Activated T-helper 9 cell treated with anti-CD3 and anti-CD28 coated beads, Interleukin-2, amount 50 U/mL, for 16 hours (primary cell): ENCODE measurements at regions not wholly inside any gene's neighbourhood (a gene's known extent, or its start where the extent isn't known, plus 50 kb on each side); places are given as distances from the start of the nearest gene placed in this dataset.

Experiments
- DNase-seq: peaks from one replicate; pipeline ENCODE4 v3.0.0-alpha.2; 2020; ENCODE audit warnings: low read depth

DNA sequence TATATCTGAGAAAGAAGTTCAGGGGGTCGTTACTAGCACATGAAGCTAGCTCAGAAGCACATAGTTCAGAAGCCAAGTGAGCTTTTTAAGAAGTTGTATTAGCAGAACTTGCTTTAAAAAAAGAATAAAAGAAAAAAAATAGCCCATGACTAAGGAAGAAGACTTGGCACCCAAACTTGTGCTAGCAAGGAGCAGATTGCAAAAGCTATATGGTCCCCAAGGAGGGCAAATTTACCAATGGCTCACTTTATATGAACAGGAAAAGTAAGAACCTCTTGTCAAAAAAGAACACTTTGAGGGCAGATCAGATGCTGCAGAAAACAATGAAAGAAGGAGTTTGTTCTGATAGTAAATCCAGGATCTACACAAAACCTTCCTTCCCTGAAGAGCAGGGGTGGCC is 486.5 kb upstream of the ACVR2A start:
- DNase-seq: no peak

DNA sequence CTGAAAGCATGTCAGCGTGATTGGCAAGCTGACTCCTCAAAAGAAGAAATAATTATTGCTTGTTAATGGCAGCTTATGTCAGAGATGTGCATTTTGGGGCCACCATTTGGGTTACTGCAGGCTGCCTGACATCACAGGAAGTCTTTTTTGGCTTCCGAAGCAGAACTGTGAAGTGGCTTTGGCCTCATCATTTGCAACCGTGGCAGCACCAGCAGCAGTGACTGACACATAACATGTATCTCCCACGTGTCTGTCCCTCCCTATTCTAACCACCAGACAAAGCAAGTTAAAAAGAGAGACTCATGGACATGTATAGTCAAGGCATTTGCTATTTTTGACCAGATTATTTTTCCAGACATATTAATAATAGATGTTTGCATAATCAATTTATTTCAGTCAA is 488.7 kb upstream of the ACVR2A start:
- DNase-seq: no peak

DNA sequence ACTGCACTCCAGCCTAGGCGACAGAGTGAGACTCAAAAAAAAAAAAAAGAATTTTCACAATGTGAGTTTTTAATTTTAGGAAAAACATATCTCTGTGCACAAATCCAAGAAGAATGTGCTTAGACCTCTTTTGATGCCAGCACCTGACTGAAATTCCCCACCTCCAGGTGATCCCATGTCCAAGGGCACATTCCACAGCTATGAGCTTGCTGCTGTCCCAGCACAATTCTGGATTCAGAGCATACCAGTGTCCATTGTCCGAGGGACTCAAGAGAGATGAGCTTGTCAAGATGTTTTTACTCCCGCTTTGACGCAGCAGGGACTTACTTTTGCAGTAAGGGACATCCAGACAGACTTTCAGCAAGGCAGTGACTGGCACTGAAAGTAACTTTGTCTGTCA is 489.1 kb upstream of the ACVR2A start:
- no peak for DNase-seq

DNA sequence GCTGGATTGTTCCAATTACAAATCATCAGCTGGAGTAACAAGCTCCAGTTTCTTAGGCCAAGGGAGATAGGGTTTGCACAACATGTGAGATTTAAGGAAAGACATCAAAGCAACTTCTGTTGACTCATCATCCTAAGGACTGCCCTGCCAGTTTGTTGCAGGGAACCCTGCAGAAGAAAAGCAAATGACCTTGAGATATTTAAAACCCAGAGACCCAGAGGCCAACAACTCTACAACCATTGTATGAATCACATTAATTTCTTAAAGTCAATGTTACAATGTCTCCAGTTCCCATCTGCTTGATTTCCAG is 491.8 kb upstream of the ACVR2A start:
- DNase-seq: no peak

DNA sequence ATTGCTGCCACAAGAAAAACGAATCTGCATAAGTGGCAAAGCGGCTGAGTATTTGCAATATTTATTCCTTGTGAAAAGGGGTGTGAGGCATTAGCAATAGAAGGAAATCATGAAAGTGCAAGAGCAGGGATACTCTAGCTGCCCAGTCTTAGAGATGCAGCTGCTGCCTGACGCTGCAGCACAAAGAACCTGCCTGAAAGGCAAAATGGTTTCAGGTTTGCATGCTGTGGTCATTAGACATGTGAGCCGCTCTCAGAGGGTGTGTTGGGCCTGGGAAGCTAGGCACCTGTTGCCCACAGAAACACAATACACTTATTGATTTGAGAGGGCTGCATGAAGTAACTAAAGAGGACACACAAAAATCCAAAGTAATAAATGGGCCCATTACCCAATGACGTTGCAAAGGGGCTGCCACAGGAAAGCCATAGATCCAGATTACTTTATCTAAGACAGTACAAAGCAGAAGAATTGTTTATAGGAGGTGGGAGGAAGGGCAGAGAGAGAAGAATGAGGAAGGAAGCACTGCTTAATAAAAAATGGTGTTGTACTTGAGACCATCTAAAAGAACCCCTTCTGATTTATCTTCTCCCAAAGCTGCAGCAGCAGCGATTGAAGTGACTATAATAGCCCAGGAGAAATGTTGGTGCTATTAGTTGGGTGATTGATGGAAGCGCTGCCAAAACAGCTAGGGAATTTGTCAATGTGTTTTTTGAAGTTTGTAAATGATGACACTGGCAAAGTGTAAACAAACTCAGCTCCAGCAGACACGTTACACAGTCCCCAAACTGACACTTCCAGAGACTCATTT is 492.4 kb upstream of the ACVR2A start:
- no peak for DNase-seq

DNA sequence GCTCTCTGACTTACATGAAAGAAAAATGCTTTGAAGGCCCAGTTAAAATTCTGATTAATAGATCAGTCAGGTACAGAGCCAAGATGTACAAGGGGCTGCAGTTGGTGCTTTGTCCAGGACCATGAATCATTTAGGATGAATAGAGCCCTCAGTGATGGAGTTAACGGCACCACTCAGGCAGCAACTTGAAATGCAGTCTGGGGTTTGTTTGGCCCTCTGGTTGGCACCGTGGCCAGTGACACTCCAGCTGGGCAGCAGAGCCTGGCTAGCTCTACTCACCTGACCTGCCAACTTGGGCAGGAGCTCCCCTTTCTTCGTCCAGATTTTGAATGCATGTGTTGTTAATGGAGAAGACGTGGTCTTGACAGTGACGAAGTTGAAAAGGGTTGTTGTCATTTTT is 493.0 kb upstream of the ACVR2A start:
- DNase-seq: no peak

DNA sequence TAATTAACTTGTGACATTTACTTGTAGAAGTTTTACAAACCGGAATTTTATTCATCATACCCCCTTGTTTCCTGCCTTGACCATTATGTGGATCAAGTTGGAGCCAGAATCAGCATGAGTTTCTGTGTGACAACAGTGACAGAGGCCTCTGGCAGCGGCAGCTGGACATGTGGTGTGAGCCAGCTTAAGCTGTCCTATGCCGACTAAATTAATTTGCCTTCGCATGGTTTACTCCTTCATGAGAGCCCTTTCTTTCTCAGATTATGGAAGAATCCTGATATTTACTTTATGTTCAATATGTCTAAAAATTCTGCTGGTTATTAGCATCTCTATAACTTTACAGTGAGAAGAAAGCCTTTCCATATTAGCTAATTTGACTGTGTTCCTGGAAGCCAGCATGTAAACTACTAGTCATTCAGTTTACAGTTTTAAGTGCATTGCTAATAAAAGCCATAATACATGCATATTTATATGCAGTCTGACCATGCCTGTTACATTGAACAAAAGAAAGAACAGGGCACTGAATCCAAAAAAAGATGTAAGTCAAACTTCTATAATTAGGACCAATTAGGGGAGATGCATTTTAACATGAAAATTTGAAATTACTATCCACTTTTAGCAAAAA is 495.8 kb upstream of the ACVR2A start:
- no peak for DNase-seq

DNA sequence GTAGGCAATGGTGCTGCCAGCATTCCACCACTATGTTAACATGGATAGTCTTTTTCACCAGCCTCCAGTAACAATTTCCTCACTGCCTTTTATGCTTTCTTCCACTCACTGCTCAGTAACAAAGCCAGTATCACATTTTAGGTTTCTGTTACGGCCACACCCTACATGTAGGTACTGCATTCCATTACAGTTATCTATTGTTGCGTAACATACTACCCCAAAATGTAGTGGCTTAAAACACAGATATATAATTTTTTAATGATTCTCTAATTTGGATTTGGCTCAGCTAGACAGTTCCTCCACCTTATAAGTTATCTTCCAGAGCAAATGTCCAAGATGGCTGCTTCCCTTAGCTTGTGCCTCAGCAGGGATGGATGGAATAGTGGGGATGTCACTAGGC is 498.7 kb upstream of the ACVR2A start:
- DNase-seq: no peak

DNA sequence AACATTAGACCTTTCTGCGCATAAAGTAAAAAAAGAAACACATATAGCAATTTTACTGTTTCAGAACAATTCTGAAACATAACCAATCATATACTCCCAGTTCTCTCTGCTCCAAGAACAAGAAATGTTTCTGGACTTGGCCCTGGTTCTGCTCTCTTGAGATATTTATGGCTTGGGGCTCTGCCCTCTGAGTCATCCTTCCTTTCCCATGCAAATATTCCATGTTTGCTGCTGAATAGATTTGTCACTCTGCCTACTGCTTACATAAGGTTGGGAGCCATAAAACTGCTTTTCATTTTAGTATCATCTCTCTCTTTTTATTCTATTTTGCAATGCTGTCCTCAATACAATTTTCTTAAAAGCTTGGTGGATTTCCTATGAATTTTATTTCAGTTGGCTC is 499.6 kb upstream of the ACVR2A start:
- no peak for DNase-seq

DNA sequence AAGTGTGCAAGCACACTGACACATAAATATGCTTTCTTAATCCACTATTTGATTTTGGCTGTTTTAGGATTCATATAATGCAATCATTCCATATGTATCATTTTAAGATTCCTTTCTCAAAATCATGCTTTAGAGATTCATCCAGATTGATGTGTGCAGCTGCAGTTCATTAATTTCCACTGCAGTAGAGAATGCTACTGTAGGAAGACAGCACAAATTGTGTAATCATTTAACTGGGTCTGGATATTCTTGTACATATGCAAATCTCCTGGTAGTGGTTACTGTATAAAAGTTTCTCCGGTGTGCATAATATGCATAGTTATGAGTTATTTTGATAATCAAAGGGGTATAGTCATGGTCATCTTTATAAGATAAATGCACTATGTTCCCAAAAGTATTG is 502.5 kb upstream of the ACVR2A start:
- no peak for DNase-seq

DNA sequence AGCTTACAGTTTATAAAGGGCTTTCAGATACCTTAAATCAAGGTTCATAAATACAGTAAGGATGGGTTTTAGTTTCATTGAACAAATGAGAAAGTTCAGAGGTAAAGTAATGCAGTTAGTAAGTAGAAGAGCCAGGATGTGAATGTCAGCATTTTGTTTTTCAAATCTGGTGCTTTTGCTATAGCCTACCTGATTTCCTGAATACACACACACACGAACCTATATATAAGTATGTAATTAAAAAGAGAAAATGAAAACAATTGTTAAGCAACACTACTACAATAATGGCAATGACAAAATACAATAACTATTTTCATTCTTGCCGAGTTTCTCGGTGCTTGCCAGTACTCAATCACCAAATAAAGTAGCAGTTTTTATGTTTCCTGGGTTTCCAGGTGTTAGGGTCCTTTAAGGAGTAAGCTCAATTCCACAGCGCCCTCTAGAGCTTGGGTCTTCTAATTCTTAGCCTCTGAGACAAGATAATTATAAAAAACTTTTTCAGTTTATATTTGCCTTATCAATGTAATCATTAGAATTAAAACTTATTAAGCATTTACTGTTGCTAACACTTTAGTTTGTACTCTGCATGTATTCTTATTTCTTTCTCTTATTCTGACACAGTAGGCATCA is 512.9 kb upstream of the ACVR2A start:
- DNase-seq: no peak

DNA sequence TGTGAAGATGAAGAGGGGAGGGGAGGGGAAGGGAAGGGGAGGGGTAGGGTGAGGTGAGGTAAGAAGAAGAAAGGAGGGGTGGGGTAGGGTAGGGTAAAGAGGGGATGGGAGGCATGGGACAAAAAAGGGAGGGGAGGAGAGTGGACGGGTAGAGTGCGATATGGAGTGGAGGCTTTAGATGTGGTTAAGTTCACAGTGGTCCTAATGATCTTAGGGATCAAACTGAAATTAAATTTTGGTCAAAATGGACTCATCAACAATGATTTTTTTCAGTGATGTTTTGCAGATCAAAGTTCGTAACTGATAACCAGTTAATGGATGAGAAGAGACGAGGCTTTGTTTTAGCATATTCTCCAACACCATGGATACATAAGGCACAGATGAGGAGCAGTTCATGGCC is 513.9 kb upstream of the ACVR2A start:
- DNase-seq: no peak

DNA sequence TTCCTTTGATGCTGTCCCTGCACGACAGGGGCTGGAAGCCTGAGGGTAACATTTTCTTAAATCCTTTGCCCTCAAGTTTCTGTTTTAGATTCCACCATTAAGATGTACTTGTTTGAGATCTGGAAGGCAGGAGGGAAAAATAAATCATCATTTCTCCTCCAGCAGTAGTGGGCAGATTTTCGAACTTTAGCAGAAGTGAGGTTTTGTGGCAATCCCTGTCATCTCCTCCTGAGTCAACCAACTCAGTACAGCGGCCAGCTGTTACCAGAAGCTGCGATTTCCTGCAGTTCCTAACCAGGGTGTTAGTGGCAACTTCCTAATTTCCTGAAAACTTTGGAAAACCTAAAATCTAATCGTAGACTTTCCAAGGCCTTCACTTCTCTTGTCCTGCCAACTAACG is 517.2 kb upstream of the ACVR2A start:
- DNase-seq: no peak

DNA sequence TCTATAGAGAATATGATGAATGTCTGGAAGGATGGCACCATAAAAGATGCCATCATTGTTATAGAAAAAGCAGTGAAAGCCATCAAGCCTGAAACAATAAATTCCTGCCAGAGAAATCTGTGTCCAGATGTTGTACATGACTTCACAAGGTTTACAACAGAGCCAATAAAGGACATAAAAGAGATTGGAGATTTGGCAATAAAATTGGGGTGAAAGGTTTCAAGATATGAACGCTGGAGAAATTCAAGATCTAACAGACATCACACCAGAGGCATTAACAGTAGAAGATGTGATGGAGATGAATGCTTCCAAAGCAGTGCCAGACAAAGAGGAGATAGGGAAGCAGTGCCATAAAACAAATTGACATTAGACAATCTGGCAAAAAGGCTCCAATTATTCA is 518.8 kb upstream of the ACVR2A start:
- no peak for DNase-seq

DNA sequence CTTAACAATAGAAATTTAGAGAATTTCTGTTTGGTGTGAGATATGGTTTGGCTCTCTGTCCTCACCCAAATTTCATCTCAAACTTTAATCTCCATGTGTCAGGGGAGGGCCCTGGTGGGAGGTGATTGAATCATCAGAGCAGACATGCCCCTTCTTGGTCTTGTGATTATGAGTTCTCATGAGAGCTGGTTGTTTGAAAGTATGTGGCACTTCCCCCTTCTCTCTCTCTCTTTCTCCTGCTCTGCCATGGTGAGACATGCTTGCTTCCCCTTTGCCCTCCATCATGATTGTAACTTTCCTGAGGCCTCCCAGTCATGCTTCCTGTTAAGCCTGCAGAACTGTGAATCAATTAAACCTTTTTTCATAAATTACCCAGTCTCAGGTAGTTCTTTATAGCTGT is 524.7 kb upstream of the ACVR2A start:
- no peak for DNase-seq

DNA sequence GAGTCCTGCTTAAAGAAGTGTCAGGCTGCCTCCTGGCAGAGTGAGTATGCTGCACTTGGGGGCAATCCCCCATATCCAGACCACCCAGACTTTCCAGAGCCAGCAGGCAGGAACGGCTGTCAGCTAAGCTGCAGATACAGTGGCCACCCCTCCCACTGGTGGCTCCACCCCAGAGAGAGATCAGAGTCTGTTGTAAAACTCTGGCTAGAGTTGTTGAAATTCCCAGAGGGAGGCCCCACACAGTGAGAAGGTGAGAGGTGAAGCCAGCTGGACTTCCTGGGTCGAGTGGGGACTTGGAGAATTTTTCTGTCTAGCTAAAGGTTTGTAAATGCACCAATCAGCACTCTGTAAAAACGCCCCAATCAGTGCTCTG is 533.8 kb upstream of the ACVR2A start:
- DNase-seq: no peak

DNA sequence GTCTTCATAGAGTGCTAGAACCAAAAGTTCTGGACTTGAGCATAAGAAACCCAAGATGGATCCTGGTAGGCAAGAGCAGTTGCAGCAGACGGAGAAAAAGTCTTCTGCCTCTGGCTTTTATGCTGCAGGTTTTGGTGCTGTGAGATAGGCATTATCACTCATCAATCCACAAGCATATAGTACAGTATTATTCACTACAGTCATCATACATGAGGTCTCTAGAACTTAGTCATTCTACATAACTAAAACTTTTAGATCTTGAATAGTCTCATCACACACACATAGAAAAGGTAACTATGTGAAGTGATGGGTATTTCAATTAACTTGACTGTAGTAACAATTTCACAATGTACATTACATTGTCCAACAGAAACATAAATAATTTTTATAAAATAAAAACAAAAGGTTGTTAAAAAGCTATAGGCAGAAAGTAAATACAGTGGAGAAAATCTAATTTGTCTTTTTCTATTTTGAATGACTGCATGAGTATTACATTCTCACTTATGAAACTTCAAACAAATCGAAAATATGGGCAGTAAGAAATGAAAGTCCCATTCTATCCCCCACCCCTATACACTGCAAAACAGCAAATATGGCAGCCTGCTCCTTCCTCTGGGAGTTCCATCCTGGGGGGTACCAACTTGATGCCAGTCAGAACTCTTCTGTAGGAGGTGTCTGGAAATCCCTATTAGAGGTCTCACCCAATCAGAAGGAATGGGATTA is 534.3 kb upstream of the ACVR2A start:
- DNase-seq: no peak

DNA sequence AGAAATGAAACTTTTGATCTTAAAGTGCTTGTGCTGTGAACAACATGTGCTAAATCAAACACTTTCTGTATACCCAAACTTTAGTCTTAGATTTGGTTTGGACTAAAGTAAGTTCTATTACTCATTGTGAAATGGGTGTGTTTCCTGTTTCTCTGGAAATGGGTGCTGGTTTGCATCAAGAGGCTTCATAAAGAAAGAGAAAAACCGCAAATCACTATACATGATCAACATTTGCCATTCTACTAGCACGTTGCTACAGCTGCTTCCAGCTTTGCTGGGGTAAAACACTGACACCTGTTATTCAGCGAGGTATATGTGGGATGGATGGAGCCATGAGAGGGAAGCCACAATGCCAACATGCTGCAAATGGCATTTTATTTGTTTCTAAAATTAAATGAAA is 547.0 kb upstream of the ACVR2A start:
- DNase-seq: no peak

DNA sequence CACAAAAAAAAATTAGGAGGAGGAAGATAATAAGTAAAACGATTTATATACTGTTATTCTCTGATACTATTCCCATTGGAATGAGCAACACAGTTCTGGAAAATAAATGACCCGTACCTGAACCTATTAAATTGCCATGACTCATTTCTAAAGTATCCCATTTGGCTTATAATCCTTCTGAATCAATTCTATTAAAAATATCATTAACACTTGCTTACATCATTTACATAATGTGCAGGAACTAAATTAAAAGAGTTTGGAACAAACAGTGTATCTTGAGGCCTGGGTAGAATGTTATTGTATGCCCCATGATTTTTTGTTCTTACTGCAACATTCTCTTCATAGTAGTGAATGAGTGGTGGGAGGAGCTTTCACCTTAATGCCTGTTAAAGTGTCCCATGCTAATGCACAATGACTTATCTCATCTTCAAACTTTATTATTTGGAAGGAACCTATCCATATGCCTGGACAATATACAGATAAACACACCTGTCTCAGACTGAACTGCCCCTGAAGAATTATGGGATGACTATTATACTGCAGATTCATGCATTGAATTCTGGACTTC is 549.9 kb upstream of the ACVR2A start:
- DNase-seq: no peak

DNA sequence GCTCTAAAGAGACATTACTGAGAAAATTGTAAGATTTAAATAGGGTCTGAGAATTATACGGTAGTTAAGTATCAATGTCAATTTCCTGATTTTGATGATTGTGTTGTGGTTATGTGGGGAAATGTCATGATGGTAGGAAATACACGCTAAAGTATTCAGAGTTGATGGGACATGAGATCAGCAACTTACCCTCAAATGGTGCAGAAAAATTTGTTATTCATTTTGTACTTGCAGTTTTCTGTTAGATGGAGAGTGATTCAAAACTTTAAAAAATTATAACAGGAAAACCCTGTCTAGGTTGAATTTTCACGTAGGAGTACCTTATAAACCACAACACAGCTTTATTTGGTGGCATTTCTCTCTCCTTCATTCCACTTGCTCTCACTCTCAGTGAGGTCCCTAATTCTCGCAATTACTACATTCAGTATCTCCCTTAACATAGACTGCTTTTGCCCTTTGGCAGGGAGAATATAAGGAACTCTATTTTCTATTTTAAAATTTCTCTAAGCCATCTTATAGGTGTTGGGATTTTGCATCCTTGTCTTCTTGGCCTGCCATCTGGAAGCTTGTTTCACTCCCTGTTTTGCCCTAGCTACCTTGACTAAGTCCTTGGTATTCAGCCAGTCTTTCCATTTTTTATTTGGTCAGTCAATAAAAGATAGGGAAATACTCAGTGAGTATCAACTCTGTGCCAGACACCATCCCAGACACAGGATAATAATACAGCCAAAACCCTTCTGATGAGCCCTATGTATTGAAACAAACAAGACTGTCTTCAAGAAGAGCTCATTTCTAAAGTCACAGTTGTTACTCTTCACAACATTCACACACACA is 550.6 kb upstream of the ACVR2A start:
- no peak for DNase-seq

DNA sequence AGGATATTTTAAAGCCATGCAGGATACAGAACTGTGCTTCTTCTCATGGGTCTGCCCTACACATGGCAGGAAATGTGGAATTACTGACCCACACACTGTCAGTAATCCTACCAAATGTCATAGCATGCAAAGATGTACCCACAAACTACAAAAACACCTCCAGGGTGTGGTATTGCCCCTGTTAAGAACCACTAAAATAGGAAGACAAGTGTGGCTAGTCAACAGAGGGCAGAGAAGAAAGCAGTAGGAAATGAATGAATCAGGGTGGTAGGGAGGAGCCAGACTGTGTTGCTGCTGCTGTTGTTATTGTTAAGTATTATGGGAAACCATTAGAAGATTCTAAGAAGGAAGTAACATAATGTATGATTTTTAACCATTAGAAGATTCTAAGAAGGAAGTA is 556.7 kb upstream of the ACVR2A start:
- no peak for DNase-seq

DNA sequence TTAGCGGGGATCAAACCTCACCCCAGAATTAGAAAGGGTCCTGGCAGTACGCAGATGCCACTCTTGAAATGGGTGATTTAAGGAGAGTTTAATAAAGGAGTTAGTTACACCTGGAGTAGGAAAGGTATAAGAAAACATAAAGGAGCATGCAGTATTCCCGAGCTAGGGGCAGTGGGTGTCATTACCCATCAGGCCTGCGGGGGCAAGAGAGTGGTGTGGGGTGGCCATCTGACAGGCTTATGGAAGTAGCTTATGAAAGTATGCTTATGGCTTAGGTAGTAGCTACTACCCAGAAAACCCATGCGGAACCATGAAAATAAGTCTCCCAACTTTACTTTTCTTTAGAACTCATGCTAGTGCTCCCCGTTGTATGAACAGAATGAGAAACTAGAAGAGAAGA is 568.9 kb upstream of the ACVR2A start:
- DNase-seq: no peak
